CD4-positive, alpha-beta T cell (primary cell): ENCODE measurements at regions not wholly inside any gene's neighbourhood (a gene's known extent, or its start where the extent isn't known, plus 50 kb on each side); places are given as distances from the start of the nearest gene placed in this dataset.

Experiments used
- ATAC-seq: fragments of 200-7000 bp; cut with Tn5 transposase; one replicate; pipeline ENCODE4 v1.10.0; 2022; ENCODE audit warnings: mild to moderate bottlenecking; ENCODE audit not compliant: poor library complexity
- CTCF ChIA-PET: fragments of 350-600 bp; sonication (Branson Sonifier 250); formaldehyde crosslinking; loops from one replicate; lab custom pipeline; 2021; ENCODE audit warnings: antibody characterized with exemption, inconsistent platforms; lab: Charles Lee
- POLR2A ChIA-PET: fragments of 350-600 bp; sonication (Branson Sonifier 250); formaldehyde crosslinking; loops from one replicate; lab custom pipeline; 2021; ENCODE audit warnings: antibody characterized with exemption, inconsistent platforms; lab: Charles Lee
- DNase-seq, 14 experiments: peaks; one replicate each; pipeline ENCODE4 v3.0.0-alpha.2; 2013 to 2020; ENCODE audit warnings: mixed read lengths in 2 of 14
- H3K27ac ChIP-seq, 2 donors: one replicate each; pipeline versions ENCODE4 v1.5.1 to v1.7.0; 2013; ENCODE audit warnings: low read length in 2 of 2, low read depth in 1 of 2, mild to moderate bottlenecking in 1 of 2
- H3K27me3 ChIP-seq, 2 experiments: 1 replicate in 1 of 2; 2 replicates in 1 of 2; pipeline versions ENCODE4 v1.6.1 to v1.7.0; 2013; ENCODE audit warnings: low read length in 2 of 2, control low read depth in 1 of 2, mild to moderate bottlenecking in 1 of 2, moderate library complexity in 1 of 2; ENCODE audit not compliant: insufficient read depth in 2 of 2, control insufficient read depth in 1 of 2
- H3K36me3 ChIP-seq: one replicate; pipeline ENCODE4 v1.6.1; 2013; ENCODE audit warnings: low read length, control low read depth; ENCODE audit not compliant: insufficient read depth
- H3K4me1 ChIP-seq: one replicate; pipeline ENCODE4 v1.6.1; 2013; ENCODE audit warnings: low read length, control low read depth; ENCODE audit not compliant: insufficient read depth
- H3K4me3 ChIP-seq: one replicate; pipeline ENCODE4 v1.5.1; 2013; ENCODE audit warnings: mild to moderate bottlenecking, low read length, moderate library complexity
- H3K9me3 ChIP-seq, 2 experiments: 1 replicate in 1 of 2; 2 replicates in 1 of 2; pipeline versions ENCODE4 v1.6.1 to v1.7.0; 2013; ENCODE audit warnings: low read length in 2 of 2, mild to moderate bottlenecking in 2 of 2, control low read depth in 1 of 2, moderate library complexity in 1 of 2; ENCODE audit not compliant: control insufficient read depth in 1 of 2, insufficient read depth in 1 of 2
- H3K27ac Mint-ChIP-seq: one replicate; pipeline ENCODE4 v1.8.0; 2020; ENCODE audit warnings: mixed read lengths
- H3K27me3 Mint-ChIP-seq: one replicate; pipeline ENCODE4 v1.8.0; 2021; ENCODE audit warnings: mixed read lengths
- H3K36me3 Mint-ChIP-seq: one replicate; pipeline ENCODE4 v1.8.0; 2021; ENCODE audit warnings: low read depth, mixed read lengths
- H3K4me1 Mint-ChIP-seq: one replicate; pipeline ENCODE4 v1.8.0; 2021; ENCODE audit warnings: low read depth, mixed read lengths
- H3K4me3 Mint-ChIP-seq: one replicate; pipeline ENCODE4 v1.8.0; 2020; ENCODE audit warnings: mild to moderate bottlenecking, mixed read lengths
- H3K9me3 Mint-ChIP-seq: one replicate; pipeline ENCODE4 v1.8.0; 2020; ENCODE audit warnings: mixed read lengths
- intact Hi-C, 2 experiments: fragments of 100-400 bp; cut with DNase I in 1 of 2; cut with micrococcal nuclease in 1 of 2; formaldehyde crosslinking; loops; one replicate each; pipeline versions ENCODE4 v1.15.1 to v1.9.0; 2023 to 2025; cut with DNase I, micrococcal nuclease
- TF ChIP-seq, protein P1 (sequence below): fragments of 200-600 bp; IDR thresholded peaks from one replicate; pipeline ENCODE4 v1.8.0; 2022; ENCODE audit warnings: antibody characterized with exemption, mild to moderate bottlenecking

GRCh38 chr11:30725645-30726195, 139.6 kb upstream of the MPPED2 start:
- no peaks in the 10 kb centered on the region for H3K36me3 ChIP-seq
- Mint-ChIP-seq H3K9me3 (peaks cover 2% of the 10 kb centered on the region), H3K36me3 (no peaks in the 10 kb centered on the region), H3K27ac (no peak overlapping the region), H3K4me1 (no peaks in the 10 kb centered on the region), H3K27me3 (no peaks in the 10 kb centered on the region), H3K4me3 (no peak overlapping the region)
- ChIA-PET POLR2A (no interaction called here), CTCF (no interaction called here)
- H3K27ac ChIP-seq: no peak overlapping the region
- no peaks in the 10 kb centered on the region for H3K4me1 ChIP-seq
- H3K4me3 ChIP-seq: no peak overlapping the region
- H3K27me3 ChIP-seq: no peaks in the 10 kb centered on the region
- intact Hi-C loops: no loop called here
- TF ChIP-seq, protein P1, sequence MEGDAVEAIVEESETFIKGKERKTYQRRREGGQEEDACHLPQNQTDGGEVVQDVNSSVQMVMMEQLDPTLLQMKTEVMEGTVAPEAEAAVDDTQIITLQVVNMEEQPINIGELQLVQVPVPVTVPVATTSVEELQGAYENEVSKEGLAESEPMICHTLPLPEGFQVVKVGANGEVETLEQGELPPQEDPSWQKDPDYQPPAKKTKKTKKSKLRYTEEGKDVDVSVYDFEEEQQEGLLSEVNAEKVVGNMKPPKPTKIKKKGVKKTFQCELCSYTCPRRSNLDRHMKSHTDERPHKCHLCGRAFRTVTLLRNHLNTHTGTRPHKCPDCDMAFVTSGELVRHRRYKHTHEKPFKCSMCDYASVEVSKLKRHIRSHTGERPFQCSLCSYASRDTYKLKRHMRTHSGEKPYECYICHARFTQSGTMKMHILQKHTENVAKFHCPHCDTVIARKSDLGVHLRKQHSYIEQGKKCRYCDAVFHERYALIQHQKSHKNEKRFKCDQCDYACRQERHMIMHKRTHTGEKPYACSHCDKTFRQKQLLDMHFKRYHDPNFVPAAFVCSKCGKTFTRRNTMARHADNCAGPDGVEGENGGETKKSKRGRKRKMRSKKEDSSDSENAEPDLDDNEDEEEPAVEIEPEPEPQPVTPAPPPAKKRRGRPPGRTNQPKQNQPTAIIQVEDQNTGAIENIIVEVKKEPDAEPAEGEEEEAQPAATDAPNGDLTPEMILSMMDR: no peak
- DNase-seq (no peak), ATAC-seq (no peak)
- H3K9me3 ChIP-seq: peaks cover 0 to 4% of the 10 kb centered on the region in 2 experiments

DNA sequence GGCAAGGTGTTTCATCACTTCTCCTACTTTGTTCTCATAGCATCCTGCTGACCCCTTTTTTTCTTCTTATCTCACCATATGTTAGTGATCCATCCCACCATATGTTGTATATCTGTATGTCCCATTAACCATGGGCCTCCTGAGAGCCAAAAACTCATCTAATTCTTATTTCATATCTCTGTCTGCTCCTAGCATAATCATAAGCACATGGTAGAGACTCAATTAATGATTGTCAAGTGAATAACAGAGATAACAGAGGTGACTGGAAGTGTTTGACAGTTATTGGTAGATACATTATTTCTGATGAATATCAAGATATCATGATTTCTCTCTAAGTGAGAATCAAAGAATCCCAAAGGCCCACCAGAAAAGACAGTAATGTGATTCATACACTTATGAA, 138.1 kb upstream of the MPPED2 start:
- no peaks in the 10 kb centered on the region for H3K36me3 ChIP-seq
- ATAC-seq (no peak), DNase-seq (no peak)
- ChIA-PET CTCF (no interaction called here), POLR2A (no interaction called here)
- no peaks in the 10 kb centered on the region for H3K27me3 ChIP-seq
- no peaks in the 10 kb centered on the region for H3K36me3 Mint-ChIP-seq
- no peaks in the 10 kb centered on the region for H3K4me1 ChIP-seq
- no peaks in the 10 kb centered on the region for H3K27me3 Mint-ChIP-seq
- H3K27ac Mint-ChIP-seq: no peak overlapping the region
- TF ChIP-seq, protein P1: no peak
- H3K9me3 Mint-ChIP-seq: peaks cover 2% of the 10 kb centered on the region
- no peak overlapping the region for H3K4me3 ChIP-seq
- H3K4me3 Mint-ChIP-seq: no peak overlapping the region
- H3K9me3 ChIP-seq: peaks cover 0 to 4% of the 10 kb centered on the region in 2 experiments
- no peaks in the 10 kb centered on the region for H3K4me1 Mint-ChIP-seq
- intact Hi-C loops: no loop called here
- H3K27ac ChIP-seq: no peak overlapping the region

DNA sequence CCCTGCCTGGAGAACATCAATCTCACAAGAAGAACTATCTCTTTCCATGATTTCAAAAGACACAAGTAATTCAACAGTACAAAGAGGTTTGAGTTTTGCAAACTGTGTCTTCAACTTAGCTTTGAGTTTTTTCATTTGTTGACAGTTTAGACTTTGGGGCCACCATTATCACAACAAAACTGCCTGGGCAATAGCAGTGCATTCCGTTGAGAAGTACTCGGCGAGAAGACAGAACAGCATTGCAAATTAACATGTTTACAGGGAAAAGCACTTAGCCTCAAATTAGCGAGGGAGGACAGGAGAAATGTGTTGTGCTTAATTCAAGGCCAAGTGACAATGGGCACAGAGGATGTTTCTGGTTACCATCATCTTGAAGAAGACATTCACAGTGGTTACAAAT, 133.2 kb upstream of the MPPED2 start:
- no peak overlapping the region for H3K4me3 ChIP-seq
- Mint-ChIP-seq H3K27me3 (no peaks in the 10 kb centered on the region), H3K27ac (no peak overlapping the region), H3K4me1 (no peaks in the 10 kb centered on the region), H3K36me3 (no peaks in the 10 kb centered on the region), H3K4me3 (no peak overlapping the region), H3K9me3 (peaks cover 6% of the 10 kb centered on the region)
- no peaks in the 10 kb centered on the region for H3K4me1 ChIP-seq
- ChIA-PET POLR2A (no interaction called here), CTCF (no interaction called here)
- intact Hi-C loops: no loop called here
- H3K27ac ChIP-seq: no peak overlapping the region
- no peaks in the 10 kb centered on the region for H3K27me3 ChIP-seq
- TF ChIP-seq, protein P1: no peak
- no peak for DNase-seq
- ATAC-seq: no peak
- H3K9me3 ChIP-seq: no peaks in the 10 kb centered on the region
- no peaks in the 10 kb centered on the region for H3K36me3 ChIP-seq
